GM19035 (cell line): ENCODE measurements at regions not wholly inside any gene's neighbourhood (a gene's known extent, or its start where the extent isn't known, plus 50 kb on each side); places are given as distances from the start of the nearest gene placed in this dataset.

Experiments
- ATAC-seq: cut with Tn5 transposase; IDR thresholded peaks from one replicate; pipeline ENCODE4 v1.9.1; 2021; ENCODE audit not compliant: unreplicated experiment

DNA sequence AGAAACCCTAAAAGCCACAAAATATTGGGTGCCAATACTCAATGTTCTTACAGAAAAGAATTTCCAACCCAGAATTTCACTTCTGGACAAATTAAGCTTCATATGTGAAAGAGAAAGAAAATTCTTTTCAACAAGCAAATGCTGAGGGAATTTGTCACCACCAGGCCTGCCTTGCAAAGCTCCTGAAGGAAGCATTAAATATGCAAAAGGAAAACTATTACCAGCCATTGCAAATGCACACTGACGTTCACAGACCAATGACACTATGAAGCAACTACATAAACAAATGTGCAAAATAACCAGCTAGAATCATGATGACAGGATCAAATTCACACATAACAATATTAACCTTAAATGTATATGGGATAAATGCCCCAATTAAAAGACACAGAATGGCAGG, 187.9 kb upstream of the BTBD3 start:
- no peak for ATAC-seq

DNA sequence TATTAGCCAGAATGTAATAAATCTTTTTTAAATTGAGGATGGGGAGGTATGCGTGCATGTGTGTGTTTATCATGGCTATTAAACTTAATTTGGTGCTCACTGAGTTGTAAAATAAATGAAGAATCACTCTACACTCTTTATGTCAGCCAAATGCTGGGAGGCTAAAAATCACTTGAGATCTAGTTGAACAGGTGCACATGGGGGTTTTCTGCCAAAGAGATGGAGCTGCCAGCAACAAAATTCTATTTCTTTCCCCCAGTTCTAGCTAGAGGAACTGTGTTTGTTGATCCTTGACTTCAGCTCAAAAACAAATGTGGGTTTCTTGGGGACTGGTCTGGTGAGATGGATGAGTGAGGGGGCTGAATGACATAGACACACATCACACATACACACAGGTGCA, 183.3 kb upstream of the BTBD3 start:
- no peak for ATAC-seq

DNA sequence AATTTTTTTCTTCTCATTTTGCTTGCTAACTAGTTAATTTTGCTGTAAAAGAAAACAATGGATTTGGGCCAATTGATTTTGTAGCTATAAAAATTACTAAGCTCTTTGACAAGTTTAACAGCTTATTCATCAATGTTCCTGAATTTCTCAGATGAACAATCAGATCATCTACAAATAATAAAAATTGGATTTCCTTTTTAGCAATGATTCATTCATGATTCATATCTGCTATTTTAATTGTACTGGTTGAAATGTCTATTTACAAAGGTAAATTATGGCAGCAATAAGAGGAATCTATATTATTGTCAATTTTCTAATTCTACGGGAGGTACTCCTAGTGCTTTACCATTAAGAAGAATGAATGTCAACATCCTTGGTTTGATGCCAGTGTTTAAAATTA, 178.8 kb upstream of the BTBD3 start:
- ATAC-seq = no peak

GRCh38 chr20:11740975-11741374, 176.7 kb upstream of the BTBD3 start:
- no peak for ATAC-seq

GRCh38 chr20:11745145-11745544, 172.5 kb upstream of the BTBD3 start:
- no peak for ATAC-seq

- no peak for ATAC-seq
These were observed 169.3 kb upstream of the BTBD3 start for GRCh38 chr20:11748436-11748835.

- no peak for ATAC-seq
These were observed 165.4 kb upstream of the BTBD3 start for GRCh38 chr20:11752336-11752735.

- ATAC-seq = no peak
These were observed 164.5 kb upstream of the BTBD3 start for GRCh38 chr20:11753155-11753554.

GRCh38 chr20:11754451-11754850, 163.2 kb upstream of the BTBD3 start:
- ATAC-seq = no peak

DNA sequence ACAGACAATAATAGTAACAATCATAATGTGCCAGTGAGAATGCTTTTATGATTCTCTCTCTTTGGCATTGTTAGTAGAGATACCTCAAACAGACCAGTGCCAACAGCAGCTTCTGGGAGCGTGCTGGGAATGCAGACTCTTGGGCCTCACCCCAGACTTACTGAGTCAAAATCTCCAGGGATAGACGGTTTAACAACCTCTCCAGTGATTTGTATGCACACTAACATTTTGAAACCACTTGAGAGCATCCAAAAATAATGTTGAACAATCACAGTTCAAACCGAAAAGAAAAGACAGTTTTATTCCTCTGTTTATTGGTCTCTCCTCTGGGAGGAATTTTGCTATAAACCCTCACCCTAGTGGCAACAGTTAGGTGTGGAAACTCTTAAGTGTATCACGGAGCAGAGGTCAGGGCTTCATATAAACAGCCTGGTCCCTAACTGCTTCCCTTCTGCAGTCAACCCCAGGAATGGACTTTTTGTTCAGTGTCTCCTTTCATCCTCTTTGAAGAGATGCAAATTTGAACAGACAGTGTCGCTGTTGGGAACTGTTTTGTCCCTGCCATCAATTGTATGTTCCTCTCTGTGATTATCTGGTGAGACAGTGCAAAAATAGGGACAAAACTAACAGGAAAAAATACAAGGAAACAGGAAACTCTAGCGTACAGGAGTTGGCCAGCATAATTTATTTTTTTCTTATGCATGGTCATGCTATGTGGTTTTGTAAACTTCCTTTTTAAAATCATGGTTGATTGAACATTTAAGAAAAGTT, 162.4 kb upstream of the BTBD3 start:
- no peak for ATAC-seq

DNA sequence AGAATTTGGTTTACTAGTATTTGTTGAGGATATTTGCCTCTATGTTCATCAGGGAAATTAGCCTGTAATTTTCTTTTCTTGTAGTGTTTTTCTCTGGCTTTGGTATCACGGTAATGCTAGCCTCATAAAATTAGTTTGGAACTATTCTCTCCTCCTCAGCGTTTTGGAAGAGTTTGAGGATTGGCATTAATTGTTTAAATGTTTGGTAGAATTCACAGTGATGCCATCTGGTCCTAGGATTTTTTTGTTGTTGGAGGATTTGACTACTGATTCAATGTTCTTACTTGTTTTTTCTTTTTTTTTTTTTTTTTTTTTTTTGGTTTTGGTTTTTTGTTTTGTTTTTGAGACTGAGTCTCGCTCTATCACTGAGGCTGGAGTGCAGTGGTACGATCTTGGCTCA, 156.2 kb upstream of the BTBD3 start:
- no peak for ATAC-seq

DNA sequence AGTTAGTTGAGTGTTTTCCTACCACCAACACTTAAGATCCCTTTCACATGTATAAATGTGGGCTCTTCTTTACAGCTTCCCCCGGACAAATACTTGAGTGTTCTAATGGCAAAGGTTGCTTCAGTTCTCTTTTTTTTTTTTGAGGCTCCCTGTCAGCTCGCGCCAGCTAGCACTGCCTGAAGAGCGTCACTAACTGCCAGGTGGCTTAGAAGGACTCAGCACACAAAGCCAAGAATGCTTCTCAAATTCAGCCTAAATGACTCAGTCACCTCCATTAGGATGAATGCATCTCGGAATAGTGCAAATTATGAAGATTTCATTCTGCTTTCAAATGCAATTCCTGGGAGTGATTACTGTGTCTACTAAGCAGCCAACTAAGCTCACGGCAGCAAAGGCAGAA, 150.7 kb upstream of the BTBD3 start:
- no peak for ATAC-seq

- no peak for ATAC-seq
These were observed 147.9 kb upstream of the BTBD3 start for GRCh38 chr20:11769825-11770224.

- no peak for ATAC-seq
These were observed 145.4 kb upstream of the BTBD3 start for GRCh38 chr20:11772226-11772730.

- ATAC-seq = no peak
These were observed 141.0 kb upstream of the BTBD3 start for GRCh38 chr20:11776687-11777086.

- ATAC-seq = no peak
These were observed 140.1 kb upstream of the BTBD3 start for GRCh38 chr20:11777387-11778205.

DNA sequence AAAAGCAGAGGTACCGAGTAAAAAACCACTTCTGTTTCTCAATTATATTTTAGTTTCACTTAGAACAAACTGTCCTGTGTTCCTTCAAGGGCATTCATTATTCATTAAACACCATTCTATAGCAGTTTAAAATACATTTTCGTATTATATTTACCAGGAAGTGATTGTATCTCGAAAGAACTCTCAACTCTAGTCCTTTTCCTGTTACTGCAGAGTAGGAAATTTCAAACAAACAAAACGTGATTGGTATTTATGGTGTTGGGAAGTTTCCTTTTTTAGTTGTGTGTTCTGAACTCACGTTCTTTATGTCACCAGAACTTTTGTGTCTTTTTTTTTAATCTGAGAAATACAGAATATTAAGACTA, 139.5 kb upstream of the BTBD3 start:
- no peak for ATAC-seq

DNA sequence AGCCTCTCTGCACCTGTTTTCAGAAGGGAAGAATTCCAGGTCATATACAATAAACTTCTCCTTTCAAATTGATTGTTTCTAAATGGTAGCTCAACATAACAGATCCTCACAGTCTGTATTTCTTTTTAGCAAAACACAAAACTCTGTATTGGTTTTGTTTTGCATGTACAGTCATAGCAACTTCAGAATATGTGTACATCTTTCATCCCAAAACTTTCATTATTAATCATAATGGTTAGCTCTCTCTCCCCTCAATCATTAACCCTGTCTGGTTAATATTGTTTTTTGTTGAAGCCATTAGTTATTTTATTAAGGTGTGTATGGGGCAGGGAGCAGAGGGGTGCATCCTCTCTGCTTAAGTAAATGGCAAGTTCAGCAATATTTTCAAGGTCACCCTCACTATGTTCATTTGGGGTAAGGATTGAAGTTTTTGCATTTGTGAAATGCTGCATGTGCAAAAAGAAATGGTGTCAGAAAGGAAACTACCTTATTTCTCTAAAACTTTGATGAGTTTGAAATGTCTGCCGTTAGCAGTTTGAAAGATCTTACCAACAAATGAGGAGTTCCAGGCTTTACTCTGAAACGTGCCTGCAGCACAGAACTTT, 136.8 kb upstream of the BTBD3 start:
- ATAC-seq = no peak

DNA sequence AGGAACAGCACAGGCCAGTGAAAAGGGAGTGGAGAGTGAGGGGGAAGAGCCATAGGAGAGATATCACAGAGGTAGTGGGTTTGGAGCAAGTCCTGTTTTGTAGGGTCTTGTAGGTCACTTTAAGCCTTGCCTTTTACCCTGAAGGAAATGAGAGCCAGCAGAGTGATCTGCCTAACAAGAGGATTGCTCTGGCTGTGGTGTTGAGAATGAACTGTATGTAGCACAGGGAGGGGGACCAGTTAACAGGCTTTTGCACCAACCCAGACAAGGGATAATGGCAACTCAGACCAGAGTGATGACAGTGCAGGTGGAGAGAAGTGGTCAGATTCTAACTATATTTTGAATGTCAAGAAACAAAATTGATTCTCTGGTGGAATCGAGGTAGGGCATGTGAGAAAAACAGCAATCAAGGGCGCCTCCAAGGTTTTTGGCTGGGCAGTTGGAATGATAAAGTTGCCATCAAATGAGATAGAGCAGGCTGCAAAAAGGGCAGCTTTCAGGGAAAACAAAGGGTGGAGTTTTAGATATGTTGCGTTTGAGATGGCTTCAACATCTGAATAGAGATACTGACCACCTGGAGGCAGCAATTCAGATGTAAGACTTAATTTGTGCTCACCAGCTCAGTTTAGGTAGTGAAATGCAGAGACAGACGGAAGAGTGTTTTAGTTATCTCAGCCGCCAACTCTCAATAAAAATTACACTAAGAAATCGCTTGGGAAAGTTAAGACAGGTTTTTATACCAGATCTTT, 134.4 kb upstream of the BTBD3 start:
- no peak for ATAC-seq

DNA sequence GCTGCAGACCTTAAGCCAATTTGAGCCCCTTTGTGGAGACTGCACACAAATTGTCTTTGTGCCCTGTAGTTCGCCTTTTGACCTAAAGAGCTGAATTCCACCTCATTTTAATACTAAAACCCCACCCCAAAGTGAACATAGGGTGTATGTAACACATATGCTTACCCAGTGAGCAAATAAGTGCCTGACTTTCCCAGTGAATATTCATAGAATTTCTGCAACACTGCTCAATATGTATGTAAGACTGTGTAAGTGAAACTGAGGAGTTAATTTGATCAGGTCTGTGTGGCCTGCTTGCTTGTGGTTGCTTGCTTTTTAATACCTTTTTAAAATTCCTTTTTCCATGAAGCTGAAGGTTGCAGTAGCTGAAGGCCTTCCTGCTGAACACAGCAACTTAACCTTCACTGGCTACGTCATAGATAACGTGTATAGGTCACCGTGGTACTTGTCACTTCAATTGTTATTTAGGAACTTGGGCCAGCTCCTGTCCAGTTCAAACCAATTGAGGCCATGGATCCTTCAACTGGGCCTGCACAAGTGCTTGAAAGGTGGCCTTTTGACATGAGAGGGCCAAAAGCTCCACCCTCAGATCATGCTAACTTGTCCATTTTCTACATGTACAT, 131.7 kb upstream of the BTBD3 start:
- no peak for ATAC-seq

DNA sequence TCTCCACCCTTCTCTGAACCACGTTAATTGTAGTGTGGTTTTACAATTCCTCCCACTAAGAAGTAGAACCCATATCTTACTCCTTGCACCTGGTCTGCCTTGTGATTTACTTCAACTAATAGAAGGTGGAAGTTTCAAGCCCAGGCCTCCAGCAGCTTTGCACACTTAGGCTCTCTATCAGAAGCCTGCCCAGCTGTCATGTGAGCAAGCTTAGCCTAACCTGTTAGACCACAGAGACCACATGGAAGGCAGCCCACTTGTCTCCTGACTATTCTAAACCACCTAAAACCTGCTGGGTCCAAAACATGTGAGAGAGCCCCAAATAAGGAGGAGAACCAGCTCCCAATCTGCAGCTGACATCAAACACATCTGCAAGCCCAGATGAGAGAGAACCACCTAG, 127.6 kb upstream of the BTBD3 start:
- no peak for ATAC-seq
